AG04450 (cell line): ENCODE measurements at regions not wholly inside any gene's neighbourhood (a gene's known extent, or its start where the extent isn't known, plus 50 kb on each side); places are given as distances from the start of the nearest gene placed in this dataset.

ENCODE experiments used
- CTCF ChIA-PET: fragments of 300-600, 350-600 bp; formaldehyde crosslinking; extraction: SDS; loops from one replicate; lab custom pipeline; 2022; ENCODE audit warnings: antibody characterized with exemption, inconsistent platforms; lab: Charles Lee
- POLR2A ChIA-PET: fragments of 350-600 bp; formaldehyde crosslinking; extraction: SDS; loops from one replicate; lab custom pipeline; 2021; ENCODE audit warnings: antibody characterized with exemption, inconsistent platforms; lab: Yijun Ruan, JAX
- DNase-seq: peaks from one replicate; pipeline ENCODE4 v3.0.0-alpha.2; 2011; ENCODE audit warnings: low read depth, low spot score
- H3K27ac ChIP-seq: one replicate; pipeline ENCODE4 v1.5.1; 2012; ENCODE audit warnings: low read depth, low read length, control low read depth
- H3K27me3 ChIP-seq: one replicate; pipeline ENCODE4 v1.6.0; 2012; ENCODE audit warnings: low read length; ENCODE audit not compliant: control insufficient read depth, insufficient read depth
- H3K4me3 ChIP-seq: 2 replicates; pipeline ENCODE4 v1.5.1; 2011; ENCODE audit warnings: mild to moderate bottlenecking, low read depth, low read length, control low read depth
- H3K9me3 ChIP-seq: 2 replicates; pipeline ENCODE4 v1.5.1; 2012; ENCODE audit warnings: low read length; ENCODE audit not compliant: control insufficient read depth, insufficient read depth
- TF ChIP-seq, protein P1 (sequence below): IDR thresholded peaks from 2 replicates; pipeline ENCODE4 v1.5.1; 2011; ENCODE audit warnings: low read depth, low read length, control low read depth, inconsistent platforms

- TF ChIP-seq, protein P1, sequence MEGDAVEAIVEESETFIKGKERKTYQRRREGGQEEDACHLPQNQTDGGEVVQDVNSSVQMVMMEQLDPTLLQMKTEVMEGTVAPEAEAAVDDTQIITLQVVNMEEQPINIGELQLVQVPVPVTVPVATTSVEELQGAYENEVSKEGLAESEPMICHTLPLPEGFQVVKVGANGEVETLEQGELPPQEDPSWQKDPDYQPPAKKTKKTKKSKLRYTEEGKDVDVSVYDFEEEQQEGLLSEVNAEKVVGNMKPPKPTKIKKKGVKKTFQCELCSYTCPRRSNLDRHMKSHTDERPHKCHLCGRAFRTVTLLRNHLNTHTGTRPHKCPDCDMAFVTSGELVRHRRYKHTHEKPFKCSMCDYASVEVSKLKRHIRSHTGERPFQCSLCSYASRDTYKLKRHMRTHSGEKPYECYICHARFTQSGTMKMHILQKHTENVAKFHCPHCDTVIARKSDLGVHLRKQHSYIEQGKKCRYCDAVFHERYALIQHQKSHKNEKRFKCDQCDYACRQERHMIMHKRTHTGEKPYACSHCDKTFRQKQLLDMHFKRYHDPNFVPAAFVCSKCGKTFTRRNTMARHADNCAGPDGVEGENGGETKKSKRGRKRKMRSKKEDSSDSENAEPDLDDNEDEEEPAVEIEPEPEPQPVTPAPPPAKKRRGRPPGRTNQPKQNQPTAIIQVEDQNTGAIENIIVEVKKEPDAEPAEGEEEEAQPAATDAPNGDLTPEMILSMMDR = no peak
- CTCF ChIA-PET = interaction anchor here (0.6 to 1.6 kb wide), 6 partner anchors 10 to 656 kb away, joined by 3 to 4 read pairs (median 3); no protein-coding TSS in a partner anchor
- H3K27me3 ChIP-seq = peaks cover 7% of the 10 kb centered on the region
- H3K27ac ChIP-seq = no peak overlapping the region
- POLR2A ChIA-PET = no interaction called here
- H3K4me3 ChIP-seq = no peak overlapping the region
- no peak for DNase-seq
- no peaks in the 10 kb centered on the region; the same call in 1 of the 2 replicates for H3K9me3 ChIP-seq
Measured at GRCh38 chr16:11411059-11411550, 65.8 kb downstream of the RMI2 start.

- ChIA-PET POLR2A (interaction anchor here (0.6 kb wide), 1 partner anchor 55 kb away, joined by 7 read pairs; no protein-coding TSS in a partner anchor), CTCF (interaction anchor here (0.6 to 1.6 kb wide), 4 partner anchors 13 to 230 kb away, joined by 3 to 4 read pairs (median 3); no protein-coding TSS in a partner anchor)
- H3K4me3 ChIP-seq = no peak overlapping the region
- H3K9me3 ChIP-seq = no peaks in the 10 kb centered on the region; the same call in 1 of the 2 replicates
- H3K27ac ChIP-seq = no peak overlapping the region
- peaks cover 7% of the 10 kb centered on the region for H3K27me3 ChIP-seq
- TF ChIP-seq, protein P1 = no peak
- DNase-seq = no peak
Measured at GRCh38 chr16:11412175-11412904, 67.1 kb downstream of the RMI2 start.

GRCh38 chr16:11412965-11413887 is 68.0 kb downstream of the RMI2 start:
- Histone ChIP-seq H3K27me3 (peaks cover 7% of the 10 kb centered on the region), H3K27ac (no peak overlapping the region), H3K4me3 (no peak overlapping the region), H3K9me3 (no peaks in the 10 kb centered on the region; the same call in 1 of the 2 replicates)
- POLR2A ChIA-PET = interaction anchor here (0.6 kb wide), 1 partner anchor 54 kb away, joined by 7 read pairs; no protein-coding TSS in a partner anchor
- DNase-seq = no peak
- TF ChIP-seq, protein P1 = no peak
- CTCF ChIA-PET = interaction anchor here (0.9 kb wide), 1 partner anchor 119 kb away, joined by 3 read pairs; no protein-coding TSS in a partner anchor

GRCh38 chr16:11413907-11414595 is 68.8 kb downstream of the RMI2 start:
- DNase-seq = no peak
- TF ChIP-seq, protein P1 = no peak
- H3K9me3 ChIP-seq = no peaks in the 10 kb centered on the region; the same call in 1 of the 2 replicates
- ChIA-PET POLR2A (no interaction called here), CTCF (no interaction called here)
- H3K27ac ChIP-seq = no peak overlapping the region
- no peak overlapping the region for H3K4me3 ChIP-seq
- H3K27me3 ChIP-seq = peaks cover 7% of the 10 kb centered on the region
